ENCODE measurements at regions not wholly inside any gene's neighbourhood (a gene's known extent, or its start where the extent isn't known, plus 50 kb on each side); places are given as distances from the start of the nearest gene placed in this dataset.
"Not testable (repeated sequence)": the region's sequence is repeated elsewhere in the genome, so short reads cannot be mapped to it uniquely, and the experiment has no call there.

DNA sequence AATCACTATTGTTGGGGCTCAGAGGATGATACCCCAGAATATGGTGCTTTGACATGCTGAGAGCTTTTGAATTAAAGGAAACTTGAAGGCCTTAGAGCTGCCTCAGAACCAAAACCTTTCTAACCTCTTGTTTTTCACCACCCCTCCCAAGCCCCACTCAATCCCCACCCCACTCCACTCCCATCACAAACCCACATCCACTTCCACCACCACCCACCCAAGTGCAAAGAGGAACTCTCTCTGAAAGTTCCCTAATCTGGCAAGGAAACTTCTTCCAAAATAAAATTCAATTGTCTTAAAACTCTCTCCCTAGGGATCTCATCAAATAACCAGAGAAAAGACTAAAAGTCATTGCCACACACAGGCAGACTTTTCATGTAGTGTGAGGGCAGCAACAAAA is 301.2 kb upstream of the ARHGEF26 start:
- TF ChIP-seq, protein P1, sequence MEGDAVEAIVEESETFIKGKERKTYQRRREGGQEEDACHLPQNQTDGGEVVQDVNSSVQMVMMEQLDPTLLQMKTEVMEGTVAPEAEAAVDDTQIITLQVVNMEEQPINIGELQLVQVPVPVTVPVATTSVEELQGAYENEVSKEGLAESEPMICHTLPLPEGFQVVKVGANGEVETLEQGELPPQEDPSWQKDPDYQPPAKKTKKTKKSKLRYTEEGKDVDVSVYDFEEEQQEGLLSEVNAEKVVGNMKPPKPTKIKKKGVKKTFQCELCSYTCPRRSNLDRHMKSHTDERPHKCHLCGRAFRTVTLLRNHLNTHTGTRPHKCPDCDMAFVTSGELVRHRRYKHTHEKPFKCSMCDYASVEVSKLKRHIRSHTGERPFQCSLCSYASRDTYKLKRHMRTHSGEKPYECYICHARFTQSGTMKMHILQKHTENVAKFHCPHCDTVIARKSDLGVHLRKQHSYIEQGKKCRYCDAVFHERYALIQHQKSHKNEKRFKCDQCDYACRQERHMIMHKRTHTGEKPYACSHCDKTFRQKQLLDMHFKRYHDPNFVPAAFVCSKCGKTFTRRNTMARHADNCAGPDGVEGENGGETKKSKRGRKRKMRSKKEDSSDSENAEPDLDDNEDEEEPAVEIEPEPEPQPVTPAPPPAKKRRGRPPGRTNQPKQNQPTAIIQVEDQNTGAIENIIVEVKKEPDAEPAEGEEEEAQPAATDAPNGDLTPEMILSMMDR (conservative IDR thresholded peaks at IDR 0.05; ENCODE audit: low read length), result no peak
- DNase-seq (ENCODE audit: low read depth), result no peak
- H3K4me3 ChIP-seq (ENCODE audit: low read length), result no peak overlapping the region

DNA sequence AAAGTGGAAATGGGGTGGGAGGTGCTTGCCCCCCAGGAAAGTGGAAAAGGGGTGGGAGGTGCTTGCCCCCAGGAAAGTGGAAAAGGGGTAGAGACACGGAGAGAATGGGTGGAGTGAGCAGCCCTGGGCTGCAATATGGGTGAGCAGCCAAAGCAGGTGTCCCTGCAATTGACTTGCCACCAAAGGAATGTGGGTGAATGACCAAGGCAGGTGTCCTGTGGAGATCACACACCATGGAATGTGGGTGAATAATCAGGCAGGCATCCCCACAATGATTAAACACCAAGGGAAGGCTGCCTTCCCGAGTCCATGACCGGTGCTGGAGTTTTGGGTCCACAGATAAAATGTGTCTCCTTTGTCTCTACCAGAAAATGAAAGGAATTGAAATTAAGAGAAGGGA is 292.8 kb upstream of the ARHGEF26 start:
- DNase-seq (ENCODE audit: low read depth); H3K4me3 ChIP-seq (ENCODE audit: low read length): not testable (repeated sequence)

DNA sequence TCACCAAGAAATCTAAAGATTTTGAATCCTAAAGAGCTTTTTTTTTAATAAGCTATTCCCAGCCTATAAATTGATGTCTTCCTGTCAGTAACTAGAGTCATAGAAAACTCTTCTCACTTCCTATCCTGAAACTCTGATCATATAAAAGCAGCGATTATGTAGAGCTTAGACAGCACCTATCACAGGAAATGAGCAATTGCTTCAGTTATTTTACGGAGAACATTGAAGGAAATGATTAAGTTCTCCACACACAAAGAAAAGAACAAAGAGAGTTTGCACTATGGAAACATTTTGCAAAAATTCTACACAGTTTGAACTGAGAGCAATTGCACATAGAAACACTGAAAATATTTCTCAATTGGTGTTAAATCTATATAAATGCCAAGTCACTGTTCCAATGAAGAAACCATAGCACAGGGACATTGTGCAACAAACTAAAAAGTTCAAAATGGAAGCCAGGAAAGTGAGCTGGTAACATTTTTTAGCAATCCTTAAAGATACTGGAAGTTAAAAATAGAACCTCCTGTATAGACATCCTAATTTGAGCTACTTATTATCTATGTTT is 291.5 kb upstream of the ARHGEF26 start:
- no peak for DNase-seq (ENCODE audit: low read depth)
- TF ChIP-seq, protein P1 (conservative IDR thresholded peaks at IDR 0.05; ENCODE audit: low read length), result no peak
- H3K4me3 ChIP-seq (ENCODE audit: low read length), result no peak overlapping the region

DNA sequence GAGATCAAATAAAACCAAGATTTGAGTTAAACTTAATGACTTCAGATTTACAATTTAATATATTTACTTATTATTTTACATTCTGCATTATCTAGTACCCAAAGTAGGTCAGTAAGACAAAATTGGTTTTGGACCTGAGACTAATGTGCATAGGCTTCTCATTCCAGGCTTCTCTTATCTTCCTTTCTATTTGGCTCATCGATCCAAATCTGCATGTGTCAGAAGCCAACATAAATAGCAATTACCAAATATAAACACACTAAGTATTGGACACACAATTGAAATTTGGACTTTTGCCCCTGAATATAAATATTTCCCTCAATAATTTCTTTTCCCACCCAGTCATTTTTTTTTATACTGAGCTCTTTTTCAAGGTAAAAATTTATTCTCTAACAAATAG is 290.6 kb upstream of the ARHGEF26 start:
- TF ChIP-seq, protein P1 (conservative IDR thresholded peaks at IDR 0.05; ENCODE audit: low read length), result no peak
- H3K4me3 ChIP-seq (ENCODE audit: low read length), result no peak overlapping the region
- DNase-seq (ENCODE audit: low read depth), result no peak

DNA sequence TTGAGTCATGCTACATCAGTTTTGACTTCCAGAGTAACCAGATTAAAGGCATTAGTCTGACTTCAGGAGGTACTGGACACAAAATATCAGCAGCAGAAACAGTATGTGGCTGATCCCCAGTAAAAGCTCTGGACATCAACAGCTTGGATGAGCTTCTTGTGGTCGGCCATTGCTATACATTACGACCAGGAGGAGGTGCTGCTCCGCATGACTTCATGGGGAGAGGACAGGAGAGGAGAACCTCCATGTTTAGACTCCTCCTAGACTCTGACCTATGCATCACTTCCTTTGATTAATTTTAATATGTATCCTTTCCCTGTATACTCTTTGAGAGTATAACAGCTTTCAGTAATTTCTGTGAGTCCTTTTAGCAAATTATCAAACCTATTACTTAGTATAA is 285.6 kb upstream of the ARHGEF26 start:
- TF ChIP-seq, protein P1 (conservative IDR thresholded peaks at IDR 0.05; ENCODE audit: low read length), result no peak
- H3K4me3 ChIP-seq (ENCODE audit: low read length), result no peak overlapping the region
- DNase-seq (ENCODE audit: low read depth), result no peak

DNA sequence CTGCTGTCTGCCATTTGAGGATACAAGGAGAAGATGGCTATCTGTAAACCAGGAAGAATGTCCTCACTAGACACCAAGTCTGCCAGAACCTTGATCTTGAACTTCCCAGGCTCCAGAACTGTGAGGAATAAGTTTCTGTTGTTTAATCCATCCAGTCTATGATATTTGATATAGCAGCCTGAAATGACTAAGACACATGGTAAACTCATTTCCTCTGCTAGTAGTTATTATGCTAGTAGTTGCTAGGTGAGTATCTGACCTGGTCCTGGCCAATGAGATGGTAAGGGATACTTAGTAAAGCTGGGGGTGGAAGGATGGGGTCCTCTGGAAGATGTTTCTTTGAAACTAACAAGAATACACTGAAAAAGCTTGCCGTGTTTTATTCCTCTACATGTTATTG is 280.7 kb upstream of the ARHGEF26 start:
- TF ChIP-seq, protein P1 (conservative IDR thresholded peaks at IDR 0.05; ENCODE audit: low read length), result no peak
- DNase-seq (ENCODE audit: low read depth), result no peak
- no peak overlapping the region for H3K4me3 ChIP-seq (ENCODE audit: low read length)

DNA sequence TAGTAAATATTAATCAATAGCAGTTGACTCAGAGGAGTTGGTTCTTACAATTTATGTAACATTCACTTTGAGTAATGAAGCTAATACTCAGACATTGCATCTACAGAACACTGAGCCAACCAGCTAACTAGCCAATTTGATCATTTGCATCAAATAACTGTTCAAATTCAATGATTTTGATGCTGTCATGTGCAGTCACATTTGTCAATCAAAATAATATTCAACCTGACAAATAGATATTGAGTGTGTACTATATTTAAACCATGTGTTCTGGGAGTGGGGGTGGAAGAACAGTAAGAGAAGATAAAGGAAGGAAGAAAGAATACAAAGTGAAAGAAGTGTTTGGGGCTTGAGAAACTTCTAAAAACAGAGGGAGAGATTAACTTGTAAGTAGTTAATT is 277.2 kb upstream of the ARHGEF26 start:
- no peak for DNase-seq (ENCODE audit: low read depth)
- TF ChIP-seq, protein P1 (conservative IDR thresholded peaks at IDR 0.05; ENCODE audit: low read length), result no peak
- no peak overlapping the region for H3K4me3 ChIP-seq (ENCODE audit: low read length)

DNA sequence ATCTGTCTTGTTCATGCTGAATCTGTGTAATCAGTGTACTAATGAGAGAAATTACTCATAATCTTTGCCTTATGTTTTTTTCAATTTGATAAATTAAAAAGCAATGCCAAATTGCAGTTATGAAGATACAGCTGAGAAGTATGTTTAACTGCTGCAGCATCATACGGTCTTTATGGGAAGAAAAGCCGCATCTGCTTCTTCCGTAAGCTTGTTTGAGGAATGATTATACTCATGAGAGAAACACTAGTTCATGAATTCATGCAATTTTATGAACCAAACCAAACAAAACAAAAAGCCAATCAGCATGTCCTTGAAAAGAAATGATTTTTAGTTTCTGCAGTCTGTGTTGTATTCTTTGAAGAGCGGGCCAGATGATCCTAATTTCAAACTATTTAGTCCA is 275.9 kb upstream of the ARHGEF26 start:
- no peak overlapping the region for H3K4me3 ChIP-seq (ENCODE audit: low read length)
- DNase-seq (ENCODE audit: low read depth), result no peak
- TF ChIP-seq, protein P1 (conservative IDR thresholded peaks at IDR 0.05; ENCODE audit: low read length), result no peak

Data from AG10803 (cell line).